MG63 (cell line): ENCODE measurements at regions not wholly inside any gene's neighbourhood (a gene's known extent, or its start where the extent isn't known, plus 50 kb on each side); places are given as distances from the start of the nearest gene placed in this dataset.
"Not testable (repeated sequence)": the region's sequence is repeated elsewhere in the genome, so short reads cannot be mapped to it uniquely, and the experiment has no call there.

Source experiments
- DNase-seq: peaks from one replicate; pipeline ENCODE4 v3.0.0-alpha.2; 2020
- H3K27me3 ChIP-seq: fragments of 250-450 bp; sonication (Bioruptor Pico); 2 replicates; pipeline ENCODE4 v1.5.1; 2020; ENCODE audit warnings: mild to moderate bottlenecking, moderate library complexity
- H3K36me3 ChIP-seq: fragments of 250-450 bp; sonication (Bioruptor Pico); 2 replicates; pipeline ENCODE4 v1.5.1; 2020; ENCODE audit warnings: mild to moderate bottlenecking, moderate library complexity
- H3K4me3 ChIP-seq: fragments of 250-450 bp; sonication (Bioruptor Pico); 2 replicates; pipeline ENCODE4 v1.5.1; 2020; ENCODE audit warnings: mild to moderate bottlenecking, moderate library complexity
- H3K9me3 ChIP-seq: fragments of 250-450 bp; sonication (Bioruptor Pico); 2 replicates; pipeline ENCODE4 v1.5.1; 2020; ENCODE audit warnings: mild to moderate bottlenecking, moderate library complexity

DNA sequence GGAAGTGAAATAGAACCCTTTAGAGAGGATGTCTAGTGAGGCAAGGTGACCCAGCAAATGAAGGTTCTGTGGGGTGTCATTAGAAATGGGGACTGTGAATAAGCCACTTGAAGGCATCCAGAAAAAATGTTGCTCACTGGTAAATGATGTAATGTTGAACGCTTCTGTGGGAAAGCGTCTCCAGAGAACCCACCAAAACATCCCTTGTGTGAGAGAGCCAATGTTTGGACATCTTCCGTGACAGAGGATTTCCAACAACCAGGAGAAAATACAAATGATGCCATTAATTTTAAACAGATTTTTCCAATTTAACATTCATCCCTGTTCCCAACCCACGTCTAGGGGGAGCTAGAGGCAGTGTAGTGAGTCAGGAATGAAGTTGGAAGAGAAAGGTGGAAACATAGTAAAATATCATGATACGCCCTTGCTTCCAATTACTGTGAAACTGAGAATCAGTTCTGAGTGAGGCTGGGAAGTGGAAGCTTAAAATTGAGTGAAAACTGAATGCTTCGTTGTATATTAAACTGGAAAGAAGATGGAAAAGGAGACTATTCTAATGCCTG lies 584.2 kb downstream of the CD109 start:
- DNase-seq, result no peak
- Histone ChIP-seq H3K9me3 (no peaks in the 10 kb centered on the region), H3K4me3 (no peak overlapping the region), H3K27me3 (no peaks in the 10 kb centered on the region), H3K36me3 (no peaks in the 10 kb centered on the region)

DNA sequence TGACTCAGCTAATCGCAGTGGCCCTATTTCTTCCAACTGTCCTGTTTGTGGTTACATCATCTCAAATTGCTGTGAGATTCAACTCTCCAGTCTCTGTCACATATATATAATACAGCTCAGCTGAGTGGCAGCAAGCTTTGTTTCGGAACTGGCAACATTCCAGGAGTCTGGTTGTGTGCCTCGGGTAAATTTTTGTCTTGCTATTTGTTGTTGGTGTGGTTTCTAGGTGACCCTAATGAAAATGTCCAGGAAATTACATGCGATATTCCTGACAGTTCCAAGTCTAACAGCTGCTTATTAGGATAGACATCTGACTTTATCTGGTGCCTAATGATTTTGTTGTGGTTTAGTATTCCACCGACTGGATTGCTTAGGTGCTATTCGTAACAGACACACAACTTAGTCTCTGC lies 581.8 kb downstream of the CD109 start:
- Histone ChIP-seq H3K27me3 (no peaks in the 10 kb centered on the region), H3K9me3 (no peaks in the 10 kb centered on the region), H3K36me3 (no peaks in the 10 kb centered on the region), H3K4me3 (no peak overlapping the region)
- no peak for DNase-seq

DNA sequence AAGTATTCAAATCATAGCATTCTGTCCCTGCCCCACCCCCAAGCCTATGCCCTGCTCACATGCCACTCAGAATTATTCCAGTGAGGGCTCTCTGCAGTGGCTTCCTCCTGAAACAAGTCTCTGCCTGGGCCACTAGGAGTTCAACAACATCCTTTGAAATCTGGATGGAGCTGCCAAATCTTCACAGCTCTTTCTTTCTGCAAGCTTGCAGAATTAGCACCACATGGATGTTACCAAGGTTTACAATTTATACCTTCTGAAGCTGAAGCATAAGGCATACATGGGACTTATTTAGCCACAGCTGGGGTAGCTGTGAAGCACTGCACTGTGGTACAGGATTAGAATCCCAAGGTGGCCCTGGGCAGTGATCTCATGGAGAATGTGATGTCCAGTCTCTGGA lies 577.5 kb downstream of the CD109 start:
- no peak for DNase-seq
- no peaks in the 10 kb centered on the region for H3K36me3 ChIP-seq
- no peak overlapping the region for H3K4me3 ChIP-seq
- H3K27me3 ChIP-seq, result no peaks in the 10 kb centered on the region
- no peaks in the 10 kb centered on the region for H3K9me3 ChIP-seq

DNA sequence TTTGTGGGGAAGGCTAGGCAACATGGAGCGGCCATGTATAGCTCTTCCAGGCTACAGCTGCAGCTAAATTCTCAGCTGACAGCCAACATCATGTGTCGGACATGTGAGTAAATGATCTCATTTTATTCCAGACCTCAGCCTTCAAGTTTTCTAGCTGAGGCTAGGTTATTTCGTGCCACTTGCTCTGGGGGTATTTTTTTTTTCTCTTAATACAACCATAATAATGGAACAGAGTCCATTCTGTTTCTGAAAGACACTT lies 573.5 kb downstream of the CD109 start:
- no peaks in the 10 kb centered on the region for H3K27me3 ChIP-seq
- no peak for DNase-seq
- no peak overlapping the region for H3K4me3 ChIP-seq
- no peaks in the 10 kb centered on the region for H3K9me3 ChIP-seq
- no peaks in the 10 kb centered on the region for H3K36me3 ChIP-seq

DNA sequence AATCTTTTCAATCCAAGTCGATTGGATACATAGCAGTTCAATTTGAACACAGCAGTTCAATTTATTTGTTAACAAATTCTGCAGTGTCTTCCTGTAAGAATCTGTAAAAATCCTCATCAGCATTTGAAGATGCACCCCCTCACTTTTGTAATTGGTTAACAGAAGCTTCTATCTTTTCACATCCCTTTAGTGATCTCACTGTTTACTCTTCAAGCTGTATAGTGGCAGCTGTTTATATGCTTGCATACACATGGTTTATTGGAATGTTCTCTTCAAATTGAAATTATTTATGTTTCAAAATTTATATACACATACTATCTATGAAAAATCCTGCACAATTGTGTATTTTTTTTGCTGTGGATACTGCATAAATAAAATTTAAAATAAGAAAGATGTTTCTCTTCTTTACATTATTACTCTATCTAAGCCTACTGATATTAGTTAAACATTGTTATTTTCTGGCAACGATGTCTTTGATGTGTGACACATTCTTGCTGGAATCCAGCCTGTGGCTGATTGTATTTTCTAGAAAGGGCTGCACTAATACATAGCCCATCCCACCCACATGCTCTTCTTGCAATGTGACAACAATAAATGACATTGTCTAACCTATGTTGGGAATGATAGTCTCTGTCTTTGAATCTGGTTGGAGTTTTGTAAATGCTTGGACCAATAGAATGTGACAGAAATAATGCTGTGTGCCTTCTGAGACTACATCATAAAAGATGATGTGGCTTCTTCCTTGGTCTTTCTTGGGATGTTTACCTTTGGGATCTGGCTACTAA lies 573.0 kb downstream of the CD109 start:
- no peak for DNase-seq
- Histone ChIP-seq H3K36me3 (no peaks in the 10 kb centered on the region), H3K4me3 (no peak overlapping the region), H3K27me3 (no peaks in the 10 kb centered on the region), H3K9me3 (no peaks in the 10 kb centered on the region)

DNA sequence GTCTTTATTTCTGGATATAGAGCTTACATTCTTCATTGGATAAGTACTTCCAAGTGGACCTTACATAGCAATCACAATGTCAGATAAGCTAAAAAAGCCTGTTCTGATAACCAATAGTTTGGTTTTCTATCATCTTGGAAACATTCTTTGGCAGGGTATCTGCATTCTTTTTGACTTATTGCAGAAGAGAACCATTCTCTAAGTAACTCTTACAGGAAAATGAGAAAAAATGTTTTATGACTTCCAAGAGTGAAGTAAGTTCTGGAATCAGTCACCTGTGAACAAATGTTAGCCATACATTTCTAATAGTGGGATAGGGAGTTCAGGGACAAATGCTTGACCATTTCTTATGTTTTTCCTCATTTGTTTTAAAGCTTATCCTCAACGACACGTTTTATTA lies 564.0 kb downstream of the CD109 start:
- H3K9me3 ChIP-seq, result no peaks in the 10 kb centered on the region
- H3K36me3 ChIP-seq, result no peaks in the 10 kb centered on the region
- H3K4me3 ChIP-seq, result no peak overlapping the region
- no peak for DNase-seq
- no peaks in the 10 kb centered on the region for H3K27me3 ChIP-seq

DNA sequence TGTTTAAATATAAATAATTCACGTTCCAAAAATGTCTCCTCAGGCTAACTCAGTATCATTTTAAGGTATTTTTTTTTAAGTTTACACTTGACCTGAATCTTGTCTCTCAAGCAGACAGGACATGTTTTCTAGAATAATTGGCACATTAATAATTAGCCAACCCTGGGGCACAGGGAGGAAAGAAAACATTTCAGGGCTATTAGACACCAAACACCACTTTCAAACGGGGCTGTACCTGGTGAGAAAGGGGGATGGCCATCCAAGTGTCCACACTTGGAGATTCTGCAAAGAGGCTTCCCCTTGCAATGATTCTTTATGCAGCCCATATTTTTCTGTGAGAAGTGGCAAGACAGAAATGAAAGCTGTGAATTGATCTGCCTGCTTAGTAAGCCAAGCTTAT lies 560.8 kb downstream of the CD109 start:
- Histone ChIP-seq H3K4me3 (no peak overlapping the region), H3K27me3 (no peaks in the 10 kb centered on the region), H3K9me3 (no peaks in the 10 kb centered on the region), H3K36me3 (no peaks in the 10 kb centered on the region)
- no peak for DNase-seq

DNA sequence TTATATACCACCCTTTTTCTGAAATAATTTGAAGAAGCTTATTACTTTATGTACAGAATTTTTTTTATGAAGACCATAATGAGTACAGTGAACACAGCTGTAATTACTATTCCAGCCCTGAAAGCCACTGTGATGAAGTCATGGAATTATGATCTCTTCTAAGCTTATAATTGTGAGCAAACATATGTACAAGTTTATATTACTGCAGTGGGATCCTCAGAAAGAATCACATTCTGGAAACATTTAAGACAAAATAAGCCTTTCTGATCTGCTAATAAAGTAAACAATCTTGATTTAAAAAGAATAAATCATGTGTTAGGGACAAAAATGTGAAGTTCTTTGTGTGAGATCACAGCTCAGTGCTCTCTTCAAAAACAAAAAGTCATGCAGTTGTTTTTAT lies 560.4 kb downstream of the CD109 start:
- H3K4me3 ChIP-seq, result no peak overlapping the region
- no peaks in the 10 kb centered on the region for H3K27me3 ChIP-seq
- DNase-seq, result no peak
- no peaks in the 10 kb centered on the region for H3K9me3 ChIP-seq
- no peaks in the 10 kb centered on the region for H3K36me3 ChIP-seq

DNA sequence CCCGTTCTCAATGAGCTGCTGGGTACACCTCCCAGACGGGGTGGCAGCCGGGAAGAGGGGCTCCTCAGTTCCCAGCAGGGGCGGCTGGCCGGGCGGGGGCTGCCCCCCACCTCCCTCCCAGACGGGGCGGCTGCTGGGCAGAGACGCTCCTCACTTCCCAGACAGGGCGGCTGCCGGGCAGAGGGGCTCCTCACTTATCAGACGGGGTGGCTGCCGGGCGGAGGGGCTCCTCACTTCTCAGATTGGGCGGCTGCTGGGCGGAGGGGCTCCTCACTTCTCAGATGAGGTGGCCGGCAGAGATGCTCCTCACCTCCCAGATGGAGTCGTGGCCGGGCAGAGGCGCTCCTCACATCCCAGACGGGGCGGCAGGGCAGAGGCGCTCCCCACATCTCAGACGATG lies 559.0 kb downstream of the CD109 start:
- H3K9me3 ChIP-seq, H3K36me3 ChIP-seq, H3K27me3 ChIP-seq, DNase-seq, H3K4me3 ChIP-seq: not testable (repeated sequence)

DNA sequence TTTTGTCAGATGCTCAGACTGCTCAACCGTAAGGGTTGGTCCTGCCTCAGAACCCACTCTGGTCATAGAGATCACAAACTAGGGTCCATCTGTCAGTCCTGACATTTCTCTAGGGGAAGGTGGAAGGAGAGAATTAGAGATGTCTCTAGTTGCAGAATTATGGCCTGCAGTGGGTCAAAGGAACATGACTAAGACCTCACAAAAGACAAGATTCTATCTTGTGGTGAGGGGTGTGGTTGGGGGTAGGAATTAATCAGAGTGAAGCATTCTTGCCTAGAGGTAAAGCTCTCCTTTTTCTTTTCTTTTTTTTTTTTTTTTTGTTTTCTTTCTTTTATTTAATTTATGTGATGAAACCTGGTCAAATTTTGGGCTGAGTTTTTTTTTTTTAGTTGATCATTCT lies 558.1 kb downstream of the CD109 start:
- not testable (repeated sequence) for H3K4me3 ChIP-seq, H3K9me3 ChIP-seq, DNase-seq, H3K27me3 ChIP-seq, H3K36me3 ChIP-seq

DNA sequence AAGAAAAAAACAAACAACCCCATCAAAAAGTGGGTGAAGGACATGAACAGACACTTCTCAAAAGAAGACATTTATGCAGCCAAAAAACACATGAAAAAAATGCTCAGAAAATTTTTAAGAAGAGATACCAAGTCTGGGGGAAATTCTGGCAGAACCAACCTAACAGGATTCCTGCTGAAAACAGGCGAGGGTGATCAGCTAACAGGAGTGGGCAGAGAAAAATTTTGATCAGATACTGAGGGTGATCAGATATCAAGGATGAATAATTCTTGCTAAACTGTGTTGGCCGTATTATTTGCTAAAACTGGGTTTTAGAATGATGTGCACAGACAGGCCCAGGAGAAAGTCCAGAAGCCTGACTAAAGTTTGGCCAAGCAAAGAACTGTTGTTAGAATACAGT lies 557.3 kb downstream of the CD109 start:
- Histone ChIP-seq H3K27me3 (no peaks in the 10 kb centered on the region), H3K36me3 (no peaks in the 10 kb centered on the region), H3K9me3 (no peaks in the 10 kb centered on the region), H3K4me3 (no peak overlapping the region)
- no peak for DNase-seq

DNA sequence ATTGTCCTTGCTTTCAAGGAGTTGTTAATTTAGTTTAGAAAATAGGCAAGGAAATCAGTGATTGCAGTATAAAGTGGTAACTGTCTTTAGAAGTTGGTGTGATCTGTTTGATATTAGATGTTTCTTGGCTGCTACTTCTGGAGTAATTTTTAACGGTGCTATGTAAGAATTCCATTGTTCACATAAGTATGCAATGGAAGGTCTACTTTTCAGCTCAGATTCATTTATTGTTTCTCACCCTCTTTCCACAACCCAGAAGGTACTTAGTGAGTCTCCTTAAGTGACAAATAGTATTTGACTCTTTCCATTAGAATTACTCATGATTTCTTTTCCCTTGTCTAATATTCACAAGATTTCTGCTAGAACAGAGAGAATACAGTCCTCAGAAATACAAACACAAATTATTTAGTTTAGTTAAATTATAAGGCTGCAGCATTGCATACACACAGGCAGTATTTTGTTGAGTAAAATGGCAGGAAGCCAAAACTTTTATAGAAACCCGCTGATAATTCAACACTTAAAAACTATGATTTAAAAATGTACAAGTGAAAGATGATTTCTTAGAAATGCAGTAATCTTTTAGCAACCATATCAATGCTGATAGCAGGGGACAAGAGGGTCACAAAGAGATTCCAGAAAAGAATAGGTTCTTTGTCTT lies 554.3 kb downstream of the CD109 start:
- Histone ChIP-seq H3K27me3 (no peaks in the 10 kb centered on the region), H3K4me3 (no peak overlapping the region), H3K36me3 (no peaks in the 10 kb centered on the region), H3K9me3 (no peaks in the 10 kb centered on the region; the same call in 1 of the 2 replicates)
- no peak for DNase-seq

DNA sequence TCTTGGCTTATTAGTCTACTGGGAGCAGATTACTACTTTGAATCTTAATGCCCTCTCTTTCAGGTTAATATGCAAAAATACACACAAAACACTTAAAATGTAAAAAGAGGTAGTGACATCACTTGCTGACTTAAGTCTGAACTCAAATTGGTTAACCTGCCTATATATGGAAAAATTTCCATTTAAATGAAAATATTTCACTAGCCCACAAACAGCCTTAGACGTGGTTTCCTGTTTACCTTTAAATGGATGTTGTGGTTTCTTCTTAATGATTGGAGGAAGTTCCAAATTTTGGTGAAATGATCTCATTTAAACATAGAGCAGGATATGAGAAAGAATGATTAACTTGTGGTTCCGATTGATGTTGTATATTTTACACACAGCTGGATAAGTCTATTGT lies 553.7 kb downstream of the CD109 start:
- no peak for DNase-seq
- no peaks in the 10 kb centered on the region; the same call in 1 of the 2 replicates for H3K9me3 ChIP-seq

DNA sequence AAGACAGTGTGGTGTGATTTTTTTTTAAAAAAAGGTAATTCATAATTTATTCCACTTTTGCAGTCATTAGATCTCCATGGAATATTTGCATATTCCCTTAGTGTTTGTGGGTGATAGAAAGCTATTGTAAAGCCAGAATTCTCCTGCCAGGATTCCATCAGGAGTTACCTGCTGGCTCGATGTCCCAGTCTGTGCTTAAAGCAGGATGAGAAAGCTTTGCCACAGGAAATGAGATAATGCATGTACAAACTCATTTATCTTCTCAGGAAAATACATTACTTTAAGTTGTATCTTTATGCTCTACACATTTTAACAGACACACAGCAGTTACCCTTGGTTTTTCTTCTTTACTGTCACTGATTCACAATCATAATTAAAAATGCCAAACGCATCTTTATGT lies 553.0 kb downstream of the CD109 start:
- H3K36me3 ChIP-seq, result no peaks in the 10 kb centered on the region
- no peaks in the 10 kb centered on the region; the same call in 1 of the 2 replicates for H3K9me3 ChIP-seq
- H3K4me3 ChIP-seq, result no peak overlapping the region
- no peak for DNase-seq
- H3K27me3 ChIP-seq, result no peaks in the 10 kb centered on the region

More for the DNA sequence above, 553.7 kb downstream of the CD109 start:
- Histone ChIP-seq H3K4me3 (no peak overlapping the region), H3K36me3 (no peaks in the 10 kb centered on the region), H3K27me3 (no peaks in the 10 kb centered on the region)

DNA sequence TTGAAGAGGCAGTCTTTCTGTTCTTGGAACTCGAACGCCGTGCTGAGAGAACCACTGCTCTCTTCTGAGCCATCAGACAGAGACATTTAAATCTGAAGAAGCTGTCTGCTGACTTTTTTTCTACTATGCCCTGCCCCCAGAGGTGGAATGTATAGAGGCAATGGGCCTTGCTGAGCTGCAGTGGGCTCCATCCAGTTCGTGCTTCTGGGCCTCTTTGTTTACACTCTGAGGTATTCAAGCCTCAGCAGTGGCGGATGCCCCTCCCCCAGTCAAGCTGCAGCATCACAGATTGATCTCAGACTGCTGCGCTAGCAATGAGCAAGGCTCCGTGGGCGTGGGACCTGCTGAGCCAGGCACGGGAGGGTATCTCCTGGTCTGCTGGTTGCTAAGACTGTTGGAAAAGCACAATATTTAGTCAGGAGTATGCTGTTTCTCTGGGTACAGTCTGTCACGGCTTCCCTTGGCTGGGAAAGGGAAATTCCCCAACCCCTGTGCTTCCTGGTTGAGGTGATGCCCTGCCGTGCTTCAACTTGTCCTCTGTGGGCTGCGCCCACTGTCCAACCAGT lies 526.8 kb downstream of the CD109 start:
- no peak for DNase-seq
- Histone ChIP-seq H3K9me3 (no peaks in the 10 kb centered on the region), H3K27me3 (no peaks in the 10 kb centered on the region), H3K4me3 (no peak overlapping the region), H3K36me3 (no peaks in the 10 kb centered on the region)

DNA sequence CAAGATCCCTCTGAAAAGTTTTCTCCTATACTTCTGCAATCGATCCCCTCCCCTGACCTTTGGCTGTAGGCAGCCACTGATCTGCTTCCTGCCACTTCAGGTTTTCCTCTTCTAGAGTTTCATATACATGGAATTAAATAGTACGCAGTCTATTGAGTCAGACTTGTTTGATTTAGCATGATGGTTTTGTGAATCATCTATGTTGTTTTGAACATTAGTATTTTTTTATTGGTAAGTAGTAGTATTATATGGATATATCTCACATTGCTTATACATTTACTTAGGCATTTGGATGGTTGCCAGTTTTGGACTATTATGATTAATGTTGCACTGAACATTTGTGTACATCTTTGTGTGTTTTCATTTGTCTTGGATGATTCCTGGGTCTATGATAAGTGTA lies 518.0 kb downstream of the CD109 start:
- Histone ChIP-seq H3K36me3 (no peaks in the 10 kb centered on the region), H3K27me3 (no peaks in the 10 kb centered on the region), H3K4me3 (no peak overlapping the region), H3K9me3 (no peaks in the 10 kb centered on the region)
- no peak for DNase-seq

DNA sequence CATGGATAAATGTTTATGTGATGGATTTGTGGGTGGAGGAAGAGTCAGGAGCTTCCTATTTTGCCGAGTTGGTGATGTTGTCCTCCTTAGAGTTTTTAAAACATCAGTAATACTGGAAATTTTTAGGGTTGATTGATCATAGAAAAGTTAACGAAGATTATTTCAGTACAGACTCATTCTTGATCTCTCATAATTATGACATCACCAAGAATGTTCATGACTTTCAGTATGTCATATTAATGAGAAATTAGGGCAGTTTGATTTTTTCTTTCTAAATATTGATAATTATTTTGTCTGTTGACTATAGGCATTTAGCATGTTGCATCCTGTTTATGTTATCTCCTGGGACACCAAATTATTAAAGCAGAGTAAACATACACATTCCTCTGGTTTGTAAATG lies 512.2 kb downstream of the CD109 start:
- peaks cover 5% of the 10 kb centered on the region; the same call in 1 of the 2 replicates for H3K9me3 ChIP-seq
- DNase-seq, result no peak
- H3K36me3 ChIP-seq, result no peaks in the 10 kb centered on the region
- H3K4me3 ChIP-seq, result no peak overlapping the region
- no peaks in the 10 kb centered on the region for H3K27me3 ChIP-seq
